Fibroblast of lung (primary cell): ENCODE measurements at regions not wholly inside any gene's neighbourhood (a gene's known extent, or its start where the extent isn't known, plus 50 kb on each side); places are given as distances from the start of the nearest gene placed in this dataset.

Source experiments
- DNase-seq, 2 donors: peaks; one replicate each; pipeline versions ENCODE4 v3.0.0 to v3.0.0-alpha.2; 2010; ENCODE audit warnings: low read depth in 2 of 2
- H2AFZ ChIP-seq: 2 replicates; pipeline ENCODE4 v1.5.1; 2012; ENCODE audit warnings: low read length, control low read depth, inconsistent platforms
- H3K27ac ChIP-seq: 2 replicates; pipeline ENCODE4 v1.5.1; 2011; ENCODE audit warnings: low read length, control low read depth; ENCODE audit not compliant: insufficient read depth
- H3K27me3 ChIP-seq: 2 replicates; pipeline ENCODE4 v1.5.1; 2011; ENCODE audit warnings: mild to moderate bottlenecking, low read length; ENCODE audit not compliant: control insufficient read depth, insufficient read depth
- H3K36me3 ChIP-seq: 2 replicates; pipeline ENCODE4 v1.5.1; 2011; ENCODE audit warnings: low read length; ENCODE audit not compliant: control insufficient read depth, insufficient read depth
- H3K4me1 ChIP-seq: 2 replicates; pipeline ENCODE4 v1.5.1; 2011; ENCODE audit warnings: low read length; ENCODE audit not compliant: control insufficient read depth, insufficient read depth; ENCODE audit errors: extremely low read depth
- H3K4me2 ChIP-seq: 2 replicates; pipeline ENCODE4 v1.5.1; 2011; ENCODE audit warnings: low read length, control low read depth; ENCODE audit not compliant: insufficient read depth; ENCODE audit errors: extremely low read depth
- H3K4me3 ChIP-seq, 4 experiments: fragments of 200-600 bp in 1 of 4; sonication (generic) in 1 of 4; replicated peaks in 1 of 4; 2 replicates each; pipeline ENCODE4 v1.5.1; 2011 to 2016; ENCODE audit warnings: low read length in 4 of 4, low read depth in 3 of 4, mild to moderate bottlenecking in 3 of 4, control low read depth in 2 of 4, inconsistent platforms in 1 of 4, mixed read lengths in 1 of 4; ENCODE audit not compliant: insufficient read depth in 1 of 4; ENCODE audit errors: control extremely low read depth in 1 of 4
- H3K79me2 ChIP-seq: 2 replicates; pipeline ENCODE4 v1.5.1; 2012; ENCODE audit warnings: mild to moderate bottlenecking, low read length, inconsistent platforms; ENCODE audit not compliant: control insufficient read depth, insufficient read depth
- H3K9ac ChIP-seq: 2 replicates; pipeline ENCODE4 v1.5.1; 2011; ENCODE audit warnings: mild to moderate bottlenecking, low read length, control low read depth; ENCODE audit not compliant: insufficient read depth
- H3K9me3 ChIP-seq: 2 replicates; pipeline ENCODE4 v1.5.1; 2012; ENCODE audit warnings: low read depth, low read length; ENCODE audit not compliant: control insufficient read depth, insufficient read depth
- H4K20me1 ChIP-seq: 2 replicates; pipeline ENCODE4 v1.5.1; 2011; ENCODE audit warnings: low read length; ENCODE audit not compliant: control insufficient read depth, insufficient read depth; ENCODE audit errors: extremely low read depth
- EZH2 ChIP-seq: IDR thresholded peaks from 2 replicates; pipeline ENCODE4 v1.5.1; 2012; ENCODE audit warnings: low read length, control low read depth, mild to moderate bottlenecking; ENCODE audit errors: missing control alignments
- TF ChIP-seq, protein P1 (sequence below), 2 donors: IDR thresholded peaks in 1 of 2; conservative IDR thresholded peaks in 1 of 2; 1 replicate in 1 of 2; 2 replicates in 1 of 2; pipeline ENCODE4 v1.5.1; 2011 to 2012; ENCODE audit warnings: low read length in 2 of 2, control low read depth in 1 of 2, inconsistent platforms in 1 of 2, low read depth in 1 of 2, mild to moderate bottlenecking in 1 of 2

DNA sequence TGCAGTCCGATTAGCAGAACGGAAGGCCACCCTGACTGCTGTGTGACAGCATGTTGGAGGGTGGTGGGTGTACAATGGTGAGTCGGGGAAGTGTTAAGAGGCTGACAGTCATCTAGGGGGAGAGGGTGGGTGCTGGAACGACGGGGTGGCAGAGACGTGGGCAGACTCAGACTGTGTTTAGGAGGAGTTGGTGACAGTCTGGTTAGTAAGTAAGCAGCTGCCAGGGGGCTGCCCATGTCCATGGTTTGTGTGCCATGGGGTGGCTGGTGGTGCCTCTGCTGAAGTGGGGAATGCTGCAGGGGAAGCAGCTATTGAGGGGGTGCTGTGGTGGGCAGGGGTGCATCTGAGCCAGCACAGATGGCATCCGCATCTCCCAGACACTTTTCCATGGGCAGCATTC, 51.3 kb upstream of the BOD1 start:
- Histone ChIP-seq H4K20me1 (no peaks in the 10 kb centered on the region), H3K79me2 (no peaks in the 10 kb centered on the region), H3K9ac (no peak overlapping the region), H3K27ac (no peak overlapping the region), H3K4me1 (no peaks in the 10 kb centered on the region), H3K4me3 (no peak overlapping the region), H3K27me3 (no peaks in the 10 kb centered on the region), H3K9me3 (no peaks in the 10 kb centered on the region), H2AFZ (no peak overlapping the region), H3K36me3 (no peaks in the 10 kb centered on the region), H3K4me2 (no peak overlapping the region)
- TF ChIP-seq, protein P1, sequence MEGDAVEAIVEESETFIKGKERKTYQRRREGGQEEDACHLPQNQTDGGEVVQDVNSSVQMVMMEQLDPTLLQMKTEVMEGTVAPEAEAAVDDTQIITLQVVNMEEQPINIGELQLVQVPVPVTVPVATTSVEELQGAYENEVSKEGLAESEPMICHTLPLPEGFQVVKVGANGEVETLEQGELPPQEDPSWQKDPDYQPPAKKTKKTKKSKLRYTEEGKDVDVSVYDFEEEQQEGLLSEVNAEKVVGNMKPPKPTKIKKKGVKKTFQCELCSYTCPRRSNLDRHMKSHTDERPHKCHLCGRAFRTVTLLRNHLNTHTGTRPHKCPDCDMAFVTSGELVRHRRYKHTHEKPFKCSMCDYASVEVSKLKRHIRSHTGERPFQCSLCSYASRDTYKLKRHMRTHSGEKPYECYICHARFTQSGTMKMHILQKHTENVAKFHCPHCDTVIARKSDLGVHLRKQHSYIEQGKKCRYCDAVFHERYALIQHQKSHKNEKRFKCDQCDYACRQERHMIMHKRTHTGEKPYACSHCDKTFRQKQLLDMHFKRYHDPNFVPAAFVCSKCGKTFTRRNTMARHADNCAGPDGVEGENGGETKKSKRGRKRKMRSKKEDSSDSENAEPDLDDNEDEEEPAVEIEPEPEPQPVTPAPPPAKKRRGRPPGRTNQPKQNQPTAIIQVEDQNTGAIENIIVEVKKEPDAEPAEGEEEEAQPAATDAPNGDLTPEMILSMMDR (conservative IDR thresholded peaks at IDR 0.05 in 1 of 2, IDR thresholded peaks at IDR 0.05 in 1 of 2; ENCODE audit: low read depth in 1 of 2, low read length in 2 of 2) = no peak
- TF ChIP-seq EZH2 = no peak
- no peak for DNase-seq

GRCh38 chr5:173668245-173668800, 51.9 kb upstream of the BOD1 start:
- H3K36me3 ChIP-seq = no peaks in the 10 kb centered on the region
- no peak for DNase-seq
- H3K4me3 ChIP-seq = no peak overlapping the region
- H3K9me3 ChIP-seq = no peaks in the 10 kb centered on the region
- no peak overlapping the region for H3K27ac ChIP-seq
- no peak overlapping the region for H2AFZ ChIP-seq
- no peaks in the 10 kb centered on the region for H3K4me1 ChIP-seq
- H4K20me1 ChIP-seq = no peaks in the 10 kb centered on the region
- H3K9ac ChIP-seq = no peak overlapping the region
- no peak overlapping the region for H3K4me2 ChIP-seq
- no peaks in the 10 kb centered on the region for H3K27me3 ChIP-seq
- no peak for TF ChIP-seq EZH2
- TF ChIP-seq, protein P1 (conservative IDR thresholded peaks at IDR 0.05 in 1 of 2, IDR thresholded peaks at IDR 0.05 in 1 of 2; ENCODE audit: low read depth in 1 of 2, low read length in 2 of 2) = no peak
- no peaks in the 10 kb centered on the region for H3K79me2 ChIP-seq

DNA sequence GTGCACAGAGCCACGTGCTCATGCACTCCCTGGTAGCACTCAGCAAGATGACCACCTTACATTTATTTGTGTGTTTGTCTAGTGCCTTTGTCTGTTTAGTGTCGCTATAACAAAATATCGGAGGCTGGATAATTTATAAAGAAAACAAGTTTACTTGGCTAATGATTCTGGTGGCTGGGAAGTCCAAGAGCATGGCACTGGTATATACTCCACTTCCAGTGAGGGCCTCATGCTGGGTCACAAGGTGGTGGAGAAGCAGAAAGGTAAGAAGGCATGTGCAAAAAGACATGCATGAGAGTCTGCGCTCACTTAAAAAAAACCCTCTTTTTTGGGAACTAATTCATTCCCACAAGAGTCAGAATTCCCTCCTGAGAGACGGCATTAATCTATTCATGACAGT, 52.5 kb upstream of the BOD1 start:
- H3K4me1 ChIP-seq = no peaks in the 10 kb centered on the region
- no peak overlapping the region for H3K27ac ChIP-seq
- H3K36me3 ChIP-seq = no peaks in the 10 kb centered on the region
- no peak for DNase-seq
- H4K20me1 ChIP-seq = no peaks in the 10 kb centered on the region
- H3K9me3 ChIP-seq = no peaks in the 10 kb centered on the region
- H3K9ac ChIP-seq = no peak overlapping the region
- no peak overlapping the region for H3K4me2 ChIP-seq
- no peak overlapping the region for H3K4me3 ChIP-seq
- no peaks in the 10 kb centered on the region for H3K79me2 ChIP-seq
- TF ChIP-seq, protein P1 (conservative IDR thresholded peaks at IDR 0.05 in 1 of 2, IDR thresholded peaks at IDR 0.05 in 1 of 2; ENCODE audit: low read depth in 1 of 2, low read length in 2 of 2) = no peak
- no peak for TF ChIP-seq EZH2
- H2AFZ ChIP-seq = no peak overlapping the region
- peaks cover 2% of the 10 kb centered on the region for H3K27me3 ChIP-seq
